ENCODE measurements at regions not wholly inside any gene's neighbourhood (a gene's known extent, or its start where the extent isn't known, plus 50 kb on each side); places are given as distances from the start of the nearest gene placed in this dataset.
"Not testable (repeated sequence)": the region's sequence is repeated elsewhere in the genome, so short reads cannot be mapped to it uniquely, and the experiment has no call there.

DNA sequence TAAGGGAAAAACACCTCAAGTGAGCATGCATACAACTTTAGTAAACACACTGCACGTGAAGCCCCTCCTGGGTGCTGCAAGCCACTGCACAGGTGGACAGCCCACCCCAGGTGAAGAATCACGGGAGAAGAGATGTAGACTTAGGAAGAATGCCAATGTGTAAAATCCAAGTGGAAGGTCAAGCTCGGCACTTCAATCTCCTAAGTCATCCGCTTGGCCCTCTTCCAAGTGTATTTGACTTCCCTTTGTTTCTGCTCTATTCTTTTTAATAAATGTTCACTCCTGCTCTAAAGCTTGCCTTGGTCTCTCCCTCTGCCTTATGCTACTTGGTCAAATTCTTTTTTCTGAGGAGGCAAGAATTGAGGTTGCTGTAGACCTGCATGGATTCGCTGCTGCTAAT lies 316.6 kb downstream of the EDEM1 start:
- H3K9me2 ChIP-seq (ENCODE audit: insufficient read depth), result 0 out of 2 replicates have a peak, but pooled peaks cover 2% of the 10 kb centered on the region
- no peak for TF ChIP-seq EZH2 (IDR thresholded peaks at IDR 0.05; ENCODE audit: low read depth)
- TF ChIP-seq, protein P1, sequence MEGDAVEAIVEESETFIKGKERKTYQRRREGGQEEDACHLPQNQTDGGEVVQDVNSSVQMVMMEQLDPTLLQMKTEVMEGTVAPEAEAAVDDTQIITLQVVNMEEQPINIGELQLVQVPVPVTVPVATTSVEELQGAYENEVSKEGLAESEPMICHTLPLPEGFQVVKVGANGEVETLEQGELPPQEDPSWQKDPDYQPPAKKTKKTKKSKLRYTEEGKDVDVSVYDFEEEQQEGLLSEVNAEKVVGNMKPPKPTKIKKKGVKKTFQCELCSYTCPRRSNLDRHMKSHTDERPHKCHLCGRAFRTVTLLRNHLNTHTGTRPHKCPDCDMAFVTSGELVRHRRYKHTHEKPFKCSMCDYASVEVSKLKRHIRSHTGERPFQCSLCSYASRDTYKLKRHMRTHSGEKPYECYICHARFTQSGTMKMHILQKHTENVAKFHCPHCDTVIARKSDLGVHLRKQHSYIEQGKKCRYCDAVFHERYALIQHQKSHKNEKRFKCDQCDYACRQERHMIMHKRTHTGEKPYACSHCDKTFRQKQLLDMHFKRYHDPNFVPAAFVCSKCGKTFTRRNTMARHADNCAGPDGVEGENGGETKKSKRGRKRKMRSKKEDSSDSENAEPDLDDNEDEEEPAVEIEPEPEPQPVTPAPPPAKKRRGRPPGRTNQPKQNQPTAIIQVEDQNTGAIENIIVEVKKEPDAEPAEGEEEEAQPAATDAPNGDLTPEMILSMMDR (conservative IDR thresholded peaks at IDR 0.05), result no peak
- no peaks in the 10 kb centered on the region for H3K36me3 ChIP-seq (ENCODE audit: low read depth)
- ChIA-PET CTCF (no interaction called here), POLR2A (ENCODE audit: unreplicated experiment) (no interaction called here)
- H4K20me1 ChIP-seq (ENCODE audit: insufficient read depth), result no peaks in the 10 kb centered on the region
- H2AFZ ChIP-seq, result no peak overlapping the region
- no peaks in the 10 kb centered on the region for H3K27me3 ChIP-seq (ENCODE audit: insufficient read depth, low read depth)
- no peak overlapping the region for H3K4me2 ChIP-seq
- intact Hi-C loops (cut with micrococcal nuclease; ENCODE audit: unreplicated experiment), result no loop called here
- H3K4me1 ChIP-seq (replicated peaks; ENCODE audit: insufficient read depth), result no peaks in the 10 kb centered on the region
- H3F3A ChIP-seq (ENCODE audit: insufficient read depth, low read depth), result no peaks in the 10 kb centered on the region
- no peak for DNase-seq
- no peak overlapping the region for H3K4me3 ChIP-seq
- no peaks in the 10 kb centered on the region for H3K79me2 ChIP-seq (ENCODE audit: low read depth)
- no TSS peak for BruUV-seq (replicated peaks)
- H3K9me3 ChIP-seq (ENCODE audit: insufficient read depth, low read depth), result 0 out of 2 replicates have a peak, but pooled peaks cover 2% of the 10 kb centered on the region
- H3K27ac ChIP-seq, result no peak overlapping the region

- intact Hi-C loops (cut with micrococcal nuclease; ENCODE audit: unreplicated experiment), result no loop called here
- ChIA-PET POLR2A (ENCODE audit: unreplicated experiment) (no interaction called here), CTCF (no interaction called here)
- 0 out of 2 replicates have a peak, but pooled peaks cover 2% of the 10 kb centered on the region for H3K9me2 ChIP-seq (ENCODE audit: insufficient read depth)
- no peaks in the 10 kb centered on the region for H4K20me1 ChIP-seq (ENCODE audit: insufficient read depth)
- H3K36me3 ChIP-seq (ENCODE audit: low read depth), result no peaks in the 10 kb centered on the region
- DNase-seq, result no peak
- 0 out of 2 replicates have a peak, but pooled peaks cover 2% of the 10 kb centered on the region for H3K9me3 ChIP-seq (ENCODE audit: insufficient read depth, low read depth)
- H3K4me1 ChIP-seq (replicated peaks; ENCODE audit: insufficient read depth), result no peaks in the 10 kb centered on the region
- TF ChIP-seq, protein P1 (conservative IDR thresholded peaks at IDR 0.05), result no peak
- TF ChIP-seq EZH2 (IDR thresholded peaks at IDR 0.05; ENCODE audit: low read depth), result no peak
- BruUV-seq (replicated peaks), result no TSS peak
- H3K4me3 ChIP-seq, result no peak overlapping the region
- no peaks in the 10 kb centered on the region for H3K79me2 ChIP-seq (ENCODE audit: low read depth)
- H3K27ac ChIP-seq, result no peak overlapping the region
- H3F3A ChIP-seq (ENCODE audit: insufficient read depth, low read depth), result no peaks in the 10 kb centered on the region
- no peak overlapping the region for H2AFZ ChIP-seq
- no peak overlapping the region for H3K4me2 ChIP-seq
- H3K27me3 ChIP-seq (ENCODE audit: insufficient read depth, low read depth), result no peaks in the 10 kb centered on the region
Observed at GRCh38 chr3:5505163-5505562, 317.7 kb downstream of the EDEM1 start.

DNA sequence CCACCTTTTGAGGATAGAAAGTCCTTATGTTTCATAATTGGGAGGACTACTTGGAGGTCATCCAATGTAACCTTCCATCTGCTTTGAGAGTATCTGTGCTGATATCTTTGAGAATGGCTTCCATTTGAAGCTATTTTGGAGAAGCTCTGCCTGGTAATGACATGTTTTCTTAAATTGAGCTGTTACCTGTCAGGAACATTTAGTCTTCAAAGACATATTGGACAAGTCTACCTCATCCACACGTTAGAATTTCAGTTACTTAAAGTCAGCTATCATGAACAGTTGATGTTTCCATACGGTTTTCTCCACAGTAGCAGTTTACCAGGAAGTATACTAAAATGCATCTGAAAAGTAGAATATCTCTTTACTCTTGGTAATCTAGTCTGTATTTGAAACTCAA lies 318.5 kb downstream of the EDEM1 start:
- no peaks in the 10 kb centered on the region for H3F3A ChIP-seq (ENCODE audit: insufficient read depth, low read depth)
- no TSS peak for BruUV-seq (replicated peaks)
- no peak overlapping the region for H2AFZ ChIP-seq
- ChIA-PET POLR2A (ENCODE audit: unreplicated experiment) (no interaction called here), CTCF (no interaction called here)
- H3K4me3 ChIP-seq, result no peak overlapping the region
- no peaks in the 10 kb centered on the region for H3K27me3 ChIP-seq (ENCODE audit: insufficient read depth, low read depth)
- intact Hi-C loops (cut with micrococcal nuclease; ENCODE audit: unreplicated experiment), result no loop called here
- H3K9me2 ChIP-seq (ENCODE audit: insufficient read depth), result 0 out of 2 replicates have a peak, but pooled peaks cover under 1% of the 10 kb centered on the region
- H3K4me1 ChIP-seq (replicated peaks; ENCODE audit: insufficient read depth), result no peaks in the 10 kb centered on the region
- 0 out of 2 replicates have a peak, but pooled peaks cover 2% of the 10 kb centered on the region for H3K9me3 ChIP-seq (ENCODE audit: insufficient read depth, low read depth)
- no peak overlapping the region for H3K27ac ChIP-seq
- H4K20me1 ChIP-seq (ENCODE audit: insufficient read depth), result no peaks in the 10 kb centered on the region
- TF ChIP-seq EZH2 (IDR thresholded peaks at IDR 0.05; ENCODE audit: low read depth), result no peak
- TF ChIP-seq, protein P1 (conservative IDR thresholded peaks at IDR 0.05), result no peak
- H3K79me2 ChIP-seq (ENCODE audit: low read depth), result no peaks in the 10 kb centered on the region
- H3K4me2 ChIP-seq, result no peak overlapping the region
- H3K36me3 ChIP-seq (ENCODE audit: low read depth), result no peaks in the 10 kb centered on the region
- DNase-seq, result no peak

GRCh38 chr3:5508860-5509259 lies 321.4 kb downstream of the EDEM1 start:
- H3K27me3 ChIP-seq (ENCODE audit: insufficient read depth, low read depth); H3K79me2 ChIP-seq (ENCODE audit: low read depth); H3K4me1 ChIP-seq (replicated peaks; ENCODE audit: insufficient read depth); H3K4me3 ChIP-seq; H3K9me2 ChIP-seq (ENCODE audit: insufficient read depth); H3K4me2 ChIP-seq; CTCF ChIA-PET; POLR2A ChIA-PET (ENCODE audit: unreplicated experiment); H3K27ac ChIP-seq; intact Hi-C loops (cut with micrococcal nuclease; ENCODE audit: unreplicated experiment); H3F3A ChIP-seq (ENCODE audit: insufficient read depth, low read depth); H4K20me1 ChIP-seq (ENCODE audit: insufficient read depth); H3K9me3 ChIP-seq (ENCODE audit: insufficient read depth, low read depth); H3K36me3 ChIP-seq (ENCODE audit: low read depth); H2AFZ ChIP-seq; BruUV-seq (replicated peaks); DNase-seq: not testable (repeated sequence)
